22Rv1 (cell line): ENCODE measurements at regions not wholly inside any gene's neighbourhood (a gene's known extent, or its start where the extent isn't known, plus 50 kb on each side); places are given as distances from the start of the nearest gene placed in this dataset.
"Not testable (repeated sequence)": the region's sequence is repeated elsewhere in the genome, so short reads cannot be mapped to it uniquely, and the experiment has no call there.

Experiments
- CTCF ChIP-seq: fragments of 450-650 bp; IDR thresholded peaks from 2 replicates; pipeline ENCODE4 v1.5.1; 2017; ENCODE audit warnings: mild to moderate bottlenecking
- ZFX ChIP-seq: fragments of 450-650 bp; IDR thresholded peaks from 2 replicates; pipeline ENCODE4 v1.6.1; 2017; ENCODE audit warnings: antibody characterized with exemption, borderline replicate concordance

- not testable (repeated sequence) for TF ChIP-seq CTCF, ZFX
Measured at GRCh38 chr16:29248306-29248939, 158.1 kb downstream of the NPIPB11 start.
